ENCODE measurements at regions not wholly inside any gene's neighbourhood (a gene's known extent, or its start where the extent isn't known, plus 50 kb on each side); places are given as distances from the start of the nearest gene placed in this dataset.
"Not testable (repeated sequence)": the region's sequence is repeated elsewhere in the genome, so short reads cannot be mapped to it uniquely, and the experiment has no call there.

DNA sequence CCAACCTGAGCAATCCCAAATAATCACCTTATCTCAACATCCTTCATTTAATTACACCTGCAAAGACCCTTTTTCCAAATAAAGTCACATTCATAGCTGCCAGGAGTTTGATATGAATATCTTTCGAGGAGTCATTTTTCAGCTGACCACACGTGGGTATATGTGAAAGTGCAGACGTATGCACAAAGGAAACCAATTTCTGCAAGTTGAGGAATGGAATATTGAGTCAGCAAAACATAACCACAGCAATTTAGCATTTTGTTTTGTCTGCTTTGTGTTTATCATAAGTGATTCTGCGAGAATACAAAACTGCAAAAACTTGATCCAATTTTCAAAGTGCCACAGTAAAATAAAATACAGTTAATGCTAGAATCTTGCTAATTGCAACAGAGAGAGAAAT, 295.9 kb downstream of the SUCLA2 start:
- no peak for DNase-seq

- DNase-seq: no peak
These were observed 304.4 kb downstream of the SUCLA2 start for GRCh38 chr13:47696674-47697073.

DNA sequence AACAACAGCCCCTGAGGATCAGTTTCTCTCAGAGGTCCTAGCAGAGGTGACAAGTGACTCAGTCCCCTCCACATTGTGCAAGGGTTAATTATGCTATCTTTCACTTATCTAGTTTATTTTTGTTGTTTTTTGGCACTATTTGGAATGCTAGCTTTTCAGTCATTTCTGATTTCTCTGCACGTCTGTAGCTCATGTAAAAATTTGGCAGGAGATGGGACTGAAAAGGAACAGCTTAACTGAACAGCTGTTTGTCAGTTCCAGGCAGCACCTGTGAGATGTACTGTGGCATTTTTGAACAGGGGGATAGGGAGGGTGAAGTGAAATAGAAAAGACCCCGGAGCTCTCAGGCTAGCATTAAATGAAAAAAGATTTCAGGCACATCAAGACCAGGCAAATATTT, 313.5 kb downstream of the SUCLA2 start:
- no peak for DNase-seq

GRCh38 chr13:47685156-47685555, 315.9 kb downstream of the SUCLA2 start:
- DNase-seq: not testable (repeated sequence)

GRCh38 chr13:47680748-47681147, 320.3 kb downstream of the SUCLA2 start:
- DNase-seq: no peak

DNA sequence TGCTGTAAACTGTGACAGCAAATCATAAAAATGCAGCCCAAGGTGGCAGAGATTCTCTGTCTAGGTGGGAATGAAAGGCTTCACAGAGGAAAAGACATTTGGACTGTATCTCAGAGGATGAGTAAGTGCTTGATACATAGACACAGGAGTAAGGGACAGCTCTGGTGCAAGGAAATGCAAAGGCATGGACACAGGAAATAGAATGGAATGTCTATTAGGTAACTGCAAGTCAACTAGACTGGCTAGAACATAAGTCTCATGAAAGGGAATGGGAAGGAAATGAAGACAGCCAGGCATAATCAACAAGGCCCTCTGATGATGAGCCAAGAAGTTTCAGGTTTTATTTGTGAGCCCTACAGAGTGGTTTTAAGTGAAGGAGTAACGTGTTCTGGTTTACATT, 321.7 kb downstream of the SUCLA2 start:
- no peak for DNase-seq

GRCh38 chr13:47678201-47678968, 322.7 kb downstream of the SUCLA2 start:
- DNase-seq: no peak

GRCh38 chr13:47675871-47676270, 325.2 kb downstream of the SUCLA2 start:
- DNase-seq: no peak

DNA sequence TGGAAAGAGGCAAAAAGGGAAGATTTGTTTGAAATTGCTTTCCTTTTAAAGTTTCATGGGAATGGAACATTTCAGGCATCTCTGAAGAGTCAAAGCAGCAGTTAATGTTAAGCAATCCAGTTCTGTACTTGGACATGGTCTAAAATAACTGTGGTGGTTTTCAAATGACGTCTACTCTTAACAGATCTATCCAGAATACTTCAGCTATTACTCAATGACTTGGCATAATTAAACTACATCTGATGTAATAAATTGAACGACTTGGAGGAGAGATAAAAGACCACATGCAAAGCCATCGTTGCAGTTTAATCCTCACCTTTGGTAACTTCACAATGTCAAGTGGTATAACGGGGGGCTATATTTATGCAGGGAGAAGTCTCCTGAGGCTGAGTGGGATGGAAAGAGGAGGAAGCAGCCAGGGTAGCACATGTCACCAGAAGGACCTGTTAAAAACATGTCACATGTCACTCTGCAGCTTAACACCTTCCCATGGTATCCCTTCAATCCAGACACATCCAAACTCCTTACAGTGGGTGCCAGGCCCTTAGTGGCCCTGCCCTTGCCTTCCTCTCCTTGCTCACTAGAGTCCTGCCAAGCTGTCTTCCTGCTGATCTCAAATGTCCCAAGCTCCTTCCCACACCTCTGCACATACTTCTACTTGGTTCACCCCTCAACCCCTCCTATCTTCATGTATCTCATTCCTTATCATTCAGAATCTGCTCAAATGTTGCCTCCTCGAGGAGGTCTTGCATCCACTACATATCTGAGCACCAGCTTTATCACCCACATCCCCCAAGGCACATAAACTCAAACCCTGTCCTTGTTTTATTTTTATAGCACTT, 327.8 kb downstream of the SUCLA2 start:
- DNase-seq: no peak

DNA sequence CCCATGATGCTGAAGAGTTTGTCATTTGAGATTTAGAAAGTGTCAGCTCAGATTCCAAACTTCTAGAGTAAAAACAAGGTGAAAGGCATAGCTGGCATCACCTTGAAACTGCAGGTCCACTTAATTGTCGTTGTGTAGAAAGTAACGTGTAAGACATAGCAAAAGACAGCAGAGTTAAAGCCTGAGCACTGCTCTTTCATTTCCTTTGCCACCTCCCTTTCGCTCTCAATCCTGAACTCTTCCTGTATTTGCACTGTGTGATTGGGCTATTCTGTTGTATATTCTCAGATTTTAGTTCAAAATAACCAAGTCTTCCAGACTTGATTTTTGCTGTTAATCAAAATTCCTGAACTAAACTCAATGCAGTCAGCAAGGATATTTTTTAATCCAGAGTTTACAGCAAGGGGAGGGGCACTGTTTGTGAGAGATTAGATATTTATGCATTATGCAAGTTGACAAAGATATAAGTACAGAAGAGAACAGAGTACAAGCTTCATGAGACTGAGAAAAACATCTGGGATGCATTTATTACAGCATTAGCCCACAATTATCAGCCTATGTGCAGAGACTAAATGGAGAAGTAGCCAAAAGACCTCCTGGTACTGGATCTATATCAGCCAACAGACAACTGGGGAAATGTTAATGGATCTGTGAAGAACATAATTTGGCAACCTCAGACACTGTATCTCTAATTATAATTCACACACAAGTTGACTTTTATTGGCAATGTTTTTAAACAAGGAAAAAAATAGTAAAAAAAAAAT, 328.6 kb downstream of the SUCLA2 start:
- DNase-seq: no peak

- DNase-seq: no peak
These were observed 329.3 kb downstream of the SUCLA2 start for GRCh38 chr13:47671776-47672175.

DNA sequence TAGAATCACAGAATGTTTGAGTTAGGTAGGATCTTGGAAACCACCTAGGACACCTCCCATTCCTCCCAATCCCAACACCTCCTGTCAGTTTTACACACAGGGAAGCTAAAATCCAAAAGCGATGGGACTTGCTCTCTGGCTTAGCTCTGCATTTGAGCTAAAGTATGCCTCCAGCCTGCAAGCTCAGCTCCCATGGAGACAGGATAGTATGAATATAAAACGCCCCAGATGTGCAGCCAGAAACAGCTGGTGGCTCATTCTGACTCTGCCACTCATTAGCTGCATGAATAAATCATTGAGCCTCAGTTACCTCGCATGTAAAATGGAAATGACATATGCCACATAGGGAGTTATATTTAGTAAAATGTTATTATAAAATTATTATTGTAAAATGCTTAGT, 336.0 kb downstream of the SUCLA2 start:
- no peak for DNase-seq

GRCh38 chr13:47661076-47661475, 340.0 kb downstream of the SUCLA2 start:
- DNase-seq: no peak

- DNase-seq: no peak
These were observed 344.4 kb downstream of the SUCLA2 start for GRCh38 chr13:47656651-47657050.

- no peak for DNase-seq
These were observed 350.9 kb downstream of the SUCLA2 start for GRCh38 chr13:47650209-47650608.

- DNase-seq: no peak
These were observed 354.1 kb downstream of the SUCLA2 start for GRCh38 chr13:47647001-47647400.

GRCh38 chr13:47646298-47646697, 354.8 kb downstream of the SUCLA2 start:
- no peak for DNase-seq

GRCh38 chr13:47639738-47640447, 361.2 kb downstream of the SUCLA2 start:
- no peak for DNase-seq

DNA sequence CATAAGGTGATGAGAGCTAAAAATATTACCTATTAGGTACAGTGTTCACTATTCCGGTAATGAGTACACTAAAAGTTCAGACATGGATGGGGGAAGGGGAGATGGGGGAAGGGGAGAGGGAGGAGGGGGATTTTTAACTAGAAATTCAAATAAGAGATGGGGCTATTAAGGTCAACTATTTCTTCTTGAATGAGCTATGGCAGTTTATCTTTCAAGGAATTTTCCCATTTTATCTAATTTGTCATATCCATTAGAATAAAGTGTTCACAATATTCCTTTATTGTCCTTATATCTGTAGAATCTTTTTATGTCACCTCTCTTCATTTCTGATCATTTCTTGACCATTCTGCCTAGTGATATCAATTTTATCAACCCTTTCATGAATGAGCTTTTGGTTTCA, 362.4 kb downstream of the SUCLA2 start:
- DNase-seq: no peak

GRCh38 chr13:47632311-47632710, 368.8 kb downstream of the SUCLA2 start:
- no peak for DNase-seq

DNA sequence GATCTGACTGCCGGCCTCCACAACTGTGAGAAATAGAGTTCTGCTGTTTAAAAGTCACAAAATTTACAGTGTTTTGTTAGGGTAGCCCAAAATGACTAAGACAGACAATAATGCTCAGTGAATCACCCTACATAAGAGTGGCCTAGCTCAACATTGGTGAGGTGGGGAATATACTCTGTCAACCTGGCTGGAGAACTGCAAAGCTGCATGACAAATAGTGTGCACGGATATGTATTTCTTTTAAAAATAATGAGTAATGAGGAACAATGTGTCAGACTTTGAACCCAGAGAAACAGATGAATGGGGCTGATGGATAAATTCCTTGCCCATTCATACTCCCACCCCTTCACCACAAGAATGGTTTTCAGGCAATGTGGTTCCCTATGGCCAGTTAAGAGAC, 372.4 kb downstream of the SUCLA2 start:
- no peak for DNase-seq

GRCh38 chr13:47623862-47624261, 377.2 kb downstream of the SUCLA2 start:
- no peak for DNase-seq

All from renal pelvis (tissue), 1 donor.